Suprapubic skin (tissue), 3 donors: ENCODE measurements at regions not wholly inside any gene's neighbourhood (a gene's known extent, or its start where the extent isn't known, plus 50 kb on each side); places are given as distances from the start of the nearest gene placed in this dataset.

Experiments used
- CTCF ChIP-seq, 2 donors: fragments of 200-600 bp in 1 of 2; fragments of 450-650 bp in 1 of 2; sonication (generic) in 1 of 2; IDR thresholded peaks; one replicate each; pipeline ENCODE4 v1.5.1; 2016 to 2019; ENCODE audit warnings: antibody characterized with exemption in 2 of 2, mild to moderate bottlenecking in 1 of 2, moderate library complexity in 1 of 2
- POLR2AphosphoS5 ChIP-seq, 3 donors: sonication (generic); formaldehyde crosslinking; IDR thresholded peaks; one replicate each; pipeline ENCODE4 v1.6.1; 2017; ENCODE audit warnings: antibody characterized with exemption in 3 of 3

DNA sequence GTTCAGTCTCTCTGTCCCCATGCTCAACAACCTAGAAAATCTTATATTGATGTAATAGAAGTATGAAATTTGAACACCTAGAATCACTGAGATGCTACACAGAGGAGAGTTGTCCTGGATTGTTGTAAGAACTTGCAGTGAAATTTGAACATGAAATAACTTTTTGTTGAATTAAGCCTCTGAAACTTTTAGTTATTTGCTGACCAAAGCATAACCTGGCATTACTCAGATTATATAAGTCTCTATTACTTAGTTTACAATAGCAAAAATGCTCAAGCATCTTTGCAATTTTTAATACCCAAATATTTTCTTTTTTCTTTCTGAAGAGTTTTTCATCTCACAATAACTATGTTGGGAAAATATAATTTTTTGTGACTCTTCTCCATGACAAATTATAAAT is 630.7 kb upstream of the ACO1 start:
- TF ChIP-seq CTCF (IDR thresholded peaks at IDR 0.05) (no peak), POLR2AphosphoS5 (IDR thresholded peaks at IDR 0.05) (no peak)
